CD4-positive, alpha-beta T cell treated with Interleukin-15 for 1 hour (primary cell): ENCODE measurements at regions not wholly inside any gene's neighbourhood (a gene's known extent, or its start where the extent isn't known, plus 50 kb on each side); places are given as distances from the start of the nearest gene placed in this dataset.
"Not testable (repeated sequence)": the region's sequence is repeated elsewhere in the genome, so short reads cannot be mapped to it uniquely, and the experiment has no call there.

Experiments
- DNase-seq: peaks from one replicate; pipeline ENCODE4 v3.0.0-alpha.2; 2020

DNA sequence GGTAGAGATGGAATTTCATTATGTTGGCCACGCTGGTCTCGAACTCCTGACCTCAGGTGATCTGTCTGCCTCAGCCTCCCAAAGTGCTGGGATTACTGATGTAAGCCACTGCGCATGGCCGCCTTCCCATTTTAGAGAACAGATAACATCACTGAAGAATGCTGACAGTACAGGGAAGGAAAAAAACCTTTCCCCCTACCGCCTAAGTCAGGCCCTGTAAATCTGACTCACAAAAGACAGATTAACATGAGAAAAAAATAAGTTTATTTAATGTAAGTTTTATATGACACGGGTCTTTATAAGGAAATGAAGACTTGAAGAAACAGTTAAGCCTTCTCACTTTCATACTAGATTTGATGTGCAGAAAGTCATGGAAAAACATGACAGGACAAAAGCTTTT is 227.2 kb upstream of the ZNF608 start:
- DNase-seq: no peak

DNA sequence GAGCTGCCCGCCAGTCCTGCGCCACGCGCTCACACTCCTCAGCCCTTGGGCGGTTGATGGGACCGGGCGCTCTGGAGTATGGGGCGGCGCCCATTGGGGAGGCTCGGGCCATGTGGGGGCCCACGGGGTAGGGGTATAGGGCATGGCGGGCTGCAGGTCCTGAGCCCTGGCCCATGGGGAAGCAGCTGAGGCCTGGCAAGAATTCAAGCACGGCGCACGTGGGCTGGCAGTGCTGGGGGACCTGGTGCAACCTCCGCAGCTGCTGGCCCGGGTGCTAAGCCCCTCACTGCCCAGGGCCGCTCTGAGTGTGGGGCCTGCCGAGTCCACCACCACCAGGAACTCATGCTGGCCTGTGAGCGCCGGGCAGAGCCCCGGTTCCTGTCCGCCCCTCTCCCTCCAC is 229.6 kb upstream of the ZNF608 start:
- no peak for DNase-seq

- no peak for DNase-seq
Observed at GRCh38 chr5:124979251-124979650, 232.8 kb upstream of the ZNF608 start.

GRCh38 chr5:124980163-124980941 is 233.9 kb upstream of the ZNF608 start:
- DNase-seq: no peak

DNA sequence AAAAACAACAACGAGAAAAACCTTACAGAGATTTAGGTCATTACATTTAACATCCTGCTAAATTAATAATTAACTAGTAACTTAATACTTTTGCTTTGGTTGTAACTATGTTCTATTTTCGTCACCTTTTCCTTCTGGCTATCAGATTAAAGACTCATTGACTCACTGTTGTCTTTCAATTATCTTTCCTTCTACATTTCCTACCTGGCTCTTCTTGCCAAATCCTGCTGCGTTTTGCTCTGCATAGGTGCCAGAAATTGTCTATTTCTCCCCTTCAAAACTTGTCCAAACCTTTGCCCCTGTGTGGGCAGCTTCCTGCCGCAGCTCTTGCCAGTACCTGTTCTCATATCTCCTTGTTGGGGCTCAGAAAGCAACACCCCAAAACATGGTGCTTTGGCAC is 235.5 kb upstream of the ZNF608 start:
- DNase-seq: no peak

DNA sequence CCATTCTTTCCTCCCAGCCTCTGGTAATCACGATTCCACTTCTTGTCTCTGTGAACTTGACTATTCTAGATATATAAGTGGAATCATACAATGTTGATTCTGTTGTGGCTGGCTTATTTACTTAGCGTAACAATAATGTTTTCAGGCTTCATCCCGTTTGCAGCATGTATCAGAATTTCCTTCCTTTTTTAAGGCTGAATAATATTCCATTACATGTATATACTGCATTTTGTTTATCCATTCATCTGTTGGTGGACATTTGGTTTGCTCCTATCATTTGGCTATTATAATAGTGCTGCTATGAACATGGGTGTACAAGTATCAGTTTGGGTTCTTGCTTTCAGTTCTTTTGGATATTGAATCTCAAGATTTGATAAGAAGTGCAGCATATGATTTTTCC is 239.7 kb upstream of the ZNF608 start:
- DNase-seq: no peak

DNA sequence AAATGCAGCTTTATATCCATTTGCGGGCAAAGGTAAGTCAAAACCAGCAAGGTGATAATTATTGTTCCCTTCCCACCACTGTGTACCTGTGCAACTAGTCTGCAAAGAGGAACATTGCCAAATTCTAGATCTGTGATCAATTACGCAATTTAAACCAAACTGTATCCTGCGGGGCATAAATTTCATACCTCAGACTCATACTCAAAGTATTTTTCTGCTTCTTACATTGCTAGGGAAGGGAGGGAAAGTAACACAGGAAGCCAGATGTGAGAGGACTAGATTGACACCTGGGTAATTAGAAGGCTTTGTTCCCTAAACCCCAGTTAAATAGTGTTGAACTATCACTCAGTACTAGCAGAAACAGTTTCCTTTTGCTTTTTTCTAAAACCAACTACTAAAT is 240.2 kb upstream of the ZNF608 start:
- DNase-seq: no peak

DNA sequence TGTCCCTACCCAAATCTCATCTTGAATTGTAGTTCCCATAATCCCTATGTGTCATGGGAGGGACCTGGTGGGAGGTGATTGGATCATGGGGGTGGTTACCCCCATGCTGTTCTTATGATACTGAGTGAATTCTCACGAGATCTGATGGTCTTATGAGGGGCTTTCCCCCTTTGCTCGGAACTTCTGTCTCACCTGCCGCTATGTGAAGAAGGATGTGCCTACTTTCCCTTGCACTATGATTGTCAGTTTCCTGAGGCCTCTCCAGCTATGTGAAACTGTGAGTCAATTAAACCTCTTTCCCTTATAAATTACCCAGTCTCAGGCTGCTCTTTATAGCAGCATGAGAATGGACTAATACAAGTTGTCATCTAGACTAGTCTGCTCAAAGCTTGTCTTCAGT is 241.3 kb upstream of the ZNF608 start:
- DNase-seq: not testable (repeated sequence)

DNA sequence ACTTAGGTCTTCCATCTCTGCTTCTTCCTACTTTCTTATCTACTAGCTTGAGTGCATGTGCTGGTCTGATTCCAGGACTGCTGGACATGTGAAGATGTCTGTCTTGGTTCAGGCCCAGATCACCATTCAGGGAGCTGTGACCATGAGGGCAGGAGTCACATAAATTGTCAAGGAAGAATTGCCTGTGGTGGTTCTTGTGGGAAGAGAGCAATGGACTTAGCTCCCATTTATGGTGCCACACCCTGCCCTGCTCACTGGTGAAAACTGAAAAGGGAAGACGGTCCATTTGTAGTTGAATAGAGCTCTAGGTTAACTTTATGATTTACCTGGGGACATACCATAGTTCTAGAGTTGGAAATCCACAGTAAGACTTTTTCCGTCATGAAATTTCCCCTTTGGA is 244.3 kb upstream of the ZNF608 start:
- DNase-seq: no peak

DNA sequence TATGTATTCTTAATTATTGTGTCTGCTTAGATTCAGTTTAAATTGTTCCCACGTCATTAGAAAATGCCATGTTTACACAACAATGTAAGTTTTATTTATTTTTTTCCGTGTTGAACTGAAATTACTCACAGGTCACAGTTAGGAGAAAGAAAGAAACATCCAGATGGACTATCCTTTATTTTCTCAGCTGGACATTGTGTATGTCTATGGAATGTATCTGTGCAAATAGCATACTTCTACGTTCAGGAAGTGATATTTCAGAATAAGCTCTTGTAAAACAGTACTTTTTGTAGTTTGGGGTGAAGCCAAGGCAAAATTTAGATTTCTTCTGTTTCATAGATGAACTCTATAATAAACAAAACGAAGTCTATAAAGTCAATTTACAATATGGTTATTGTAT is 249.0 kb upstream of the ZNF608 start:
- no peak for DNase-seq

GRCh38 chr5:124996023-124996763 is 249.8 kb upstream of the ZNF608 start:
- no peak for DNase-seq

- DNase-seq: no peak
Observed at GRCh38 chr5:124996764-124997077, 250.3 kb upstream of the ZNF608 start.

- DNase-seq: no peak
Observed at GRCh38 chr5:124997186-124997893, 250.9 kb upstream of the ZNF608 start.

GRCh38 chr5:124998520-124998919 is 252.1 kb upstream of the ZNF608 start:
- no peak for DNase-seq

DNA sequence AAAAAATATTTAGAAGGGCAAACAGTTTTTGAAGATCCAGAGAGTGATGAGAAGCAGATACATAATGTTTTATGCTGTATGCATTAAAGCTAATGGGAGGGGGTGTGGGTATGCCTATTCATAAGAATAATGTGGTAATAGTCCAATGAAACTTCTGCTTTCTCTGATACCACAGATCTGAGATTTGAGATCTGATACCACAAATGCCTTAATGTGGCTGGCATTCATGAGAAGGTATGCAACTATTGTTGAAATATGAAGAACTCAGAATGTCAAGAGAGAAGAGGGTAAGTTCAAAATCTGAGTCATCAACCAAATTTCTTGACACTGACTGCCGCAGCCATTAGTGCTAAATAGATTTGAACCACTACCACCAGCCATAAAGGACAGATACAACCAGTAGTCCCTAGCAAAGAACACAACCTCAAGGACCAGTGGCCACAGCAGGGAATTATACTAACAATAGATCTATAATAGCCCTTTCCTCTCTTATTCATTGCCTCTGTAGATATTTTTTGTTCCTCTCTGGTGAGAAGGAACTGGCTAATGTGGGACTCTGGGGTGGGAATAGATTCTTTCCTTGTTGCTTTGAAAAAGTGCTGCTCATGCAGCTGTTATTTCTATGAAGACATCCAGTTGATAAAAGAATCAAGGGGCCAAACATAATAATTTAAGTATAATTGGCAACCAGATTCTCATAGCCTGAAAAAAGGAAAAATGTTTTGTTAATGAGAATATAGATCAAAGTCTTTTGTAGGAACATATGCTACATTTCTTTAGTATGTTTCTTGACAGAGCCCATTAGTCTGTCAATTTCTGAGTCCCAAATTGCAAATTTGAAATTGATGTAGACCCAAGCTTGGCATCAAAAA is 256.5 kb upstream of the ZNF608 start:
- DNase-seq: no peak

GRCh38 chr5:125004009-125004408 is 257.6 kb upstream of the ZNF608 start:
- DNase-seq: no peak

DNA sequence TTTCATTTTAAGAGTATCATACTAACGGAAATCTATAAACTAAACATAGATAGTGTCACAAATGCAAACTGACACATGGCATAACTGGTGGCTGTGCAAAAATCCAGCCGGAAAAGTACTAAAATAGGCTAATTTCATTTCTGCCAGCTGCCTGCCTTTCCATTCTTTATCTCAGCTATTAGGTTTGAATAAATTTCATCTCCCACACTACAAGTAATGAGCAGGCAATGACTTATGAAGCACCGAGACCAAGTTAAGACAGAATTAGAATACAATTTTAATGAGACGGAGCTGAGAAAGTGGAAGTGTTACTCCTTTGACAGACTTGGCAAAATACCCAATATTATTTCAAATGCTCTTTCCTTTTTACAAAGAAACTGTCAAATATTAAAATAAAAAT is 258.8 kb upstream of the ZNF608 start:
- no peak for DNase-seq

DNA sequence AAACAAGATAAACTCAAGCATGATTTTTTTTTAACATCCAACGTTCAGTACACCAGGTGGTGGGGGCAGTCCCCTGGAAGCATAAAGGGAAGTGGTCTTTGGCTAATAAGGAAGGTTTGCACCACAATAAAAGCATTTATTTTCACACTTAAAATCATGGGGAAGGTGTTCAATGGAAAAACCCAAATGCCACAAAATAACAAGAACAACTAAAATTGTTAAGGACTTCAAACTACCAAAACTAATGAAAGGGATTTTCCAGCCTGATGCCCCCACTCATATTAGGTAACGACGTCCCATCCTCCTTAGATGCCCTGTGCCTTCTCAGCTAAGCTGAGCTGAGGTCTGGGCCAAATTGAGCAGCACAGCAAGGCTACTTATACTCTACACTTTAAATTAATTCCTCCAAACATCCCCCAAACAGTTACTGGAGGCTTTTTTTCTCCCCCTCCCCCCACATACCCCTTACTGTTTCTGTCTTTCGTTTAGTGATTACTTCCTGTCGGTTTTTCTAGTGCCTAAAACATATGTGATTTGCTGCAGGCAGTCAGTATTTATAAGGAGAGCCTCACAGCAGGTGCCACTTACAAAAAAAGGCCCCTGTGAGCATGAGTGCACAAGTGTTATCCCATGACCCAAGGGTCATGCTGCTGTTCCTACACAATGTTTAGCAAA is 259.7 kb upstream of the ZNF608 start:
- peak; percentile 23 for DNase-seq

- no peak for DNase-seq
Observed at GRCh38 chr5:125010356-125010755, 263.9 kb upstream of the ZNF608 start.

DNA sequence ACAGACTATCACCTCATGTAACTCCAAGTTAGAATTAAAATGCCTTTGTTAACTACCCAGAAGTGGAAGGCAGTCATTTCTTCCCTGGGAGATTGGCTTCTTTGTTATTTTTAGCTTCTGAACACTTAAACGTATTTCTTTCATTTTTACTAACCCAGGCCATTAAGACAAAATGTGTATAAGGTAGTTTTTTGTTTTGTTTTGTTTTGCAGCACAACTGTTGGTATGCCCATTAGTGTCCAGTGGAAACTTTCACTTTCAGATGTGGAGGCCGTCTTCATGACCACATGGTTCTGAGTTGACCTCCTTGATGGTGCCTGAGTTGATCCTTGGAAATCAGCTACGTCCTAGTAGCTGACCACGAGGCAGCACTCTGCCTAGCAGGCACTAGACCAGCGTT is 264.6 kb upstream of the ZNF608 start:
- no peak for DNase-seq

GRCh38 chr5:125011419-125011818 is 265.0 kb upstream of the ZNF608 start:
- DNase-seq: no peak

DNA sequence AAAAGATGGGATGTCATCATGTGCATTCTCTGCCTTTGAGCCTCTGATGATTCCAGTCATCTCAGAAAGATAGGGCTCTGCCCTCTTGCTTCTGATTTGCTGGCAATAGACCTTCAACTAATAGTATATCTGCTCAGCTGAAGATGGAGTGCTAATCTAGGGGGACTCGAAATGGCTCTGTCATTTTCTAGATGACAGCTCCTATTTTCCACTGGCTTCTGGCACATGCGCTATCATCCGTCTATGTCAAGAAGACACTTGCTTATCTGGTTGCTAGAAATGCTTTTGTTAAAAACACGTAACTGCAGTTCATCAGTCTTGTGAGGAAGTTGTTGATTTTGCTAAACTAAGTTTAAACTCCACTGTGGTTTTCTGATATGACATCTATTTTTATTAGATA is 265.5 kb upstream of the ZNF608 start:
- no peak for DNase-seq
